Pancreas (tissue), 10 donors: ENCODE measurements at regions not wholly inside any gene's neighbourhood (a gene's known extent, or its start where the extent isn't known, plus 50 kb on each side); places are given as distances from the start of the nearest gene placed in this dataset.

Source experiments
- ATAC-seq, 4 donors: fragments of 200-7000 bp; cut with Tn5 transposase; one replicate each; pipeline versions ENCODE4 v1.8.0 to v1.9.1; 2020; ENCODE audit warnings: mild to moderate bottlenecking in 4 of 4, moderate library complexity in 4 of 4
- DNase-seq, 6 donors: peaks; one replicate each; pipeline ENCODE4 v3.0.0-alpha.2; 2020
- FAIRE-seq: peaks from 2 replicates; lab custom pipeline; 2012; peaks lifted over from hg19 to GRCh38; lab: Jason Lieb, UNC
- H3K27ac ChIP-seq, 4 donors: fragments of 200-600 bp; sonication (generic); 1 replicate in 3 of 4; 2 replicates in 1 of 4; pipeline versions ENCODE4 v1.5.0 to v1.8.0; 2020
- H3K27me3 ChIP-seq, 4 donors: fragments of 200-600 bp; one replicate each; pipeline ENCODE4 v1.8.0; 2021
- H3K36me3 ChIP-seq, 3 donors: fragments of 200-600 bp; sonication (generic) in 1 of 3; one replicate each; pipeline versions ENCODE4 v1.5.0 to v1.8.0; 2020 to 2021
- H3K4me1 ChIP-seq, 3 donors: fragments of 200-600 bp; one replicate each; pipeline ENCODE4 v1.8.0; 2021
- H3K4me3 ChIP-seq, 4 donors: fragments of 200-600 bp; sonication (generic) in 2 of 4; one replicate each; pipeline versions ENCODE4 v1.5.0 to v1.8.0; 2020 to 2021
- H3K9me3 ChIP-seq, 4 donors: fragments of 200-600 bp; one replicate each; pipeline ENCODE4 v1.8.0; 2021
- CTCF ChIP-seq, 4 donors: fragments of 200-600 bp; sonication (generic) in 3 of 4; IDR thresholded peaks; one replicate each; pipeline versions ENCODE4 v1.5.0 to v1.8.0; 2021; ENCODE audit warnings: antibody characterized with exemption in 4 of 4
- WGBS, 2 donors: extraction: QIAGEN DNeasy Blood & Tissue Kit; methylation state at CpG; one replicate each; pipeline ENCODE4 v1.1.7; 2013; 5-methylcytosine and 5-hydroxymethylcytosine counted together
- intact Hi-C, 3 donors: fragments of 100-400 bp; cut with DNase I; formaldehyde crosslinking; loops; one replicate each; pipeline versions ENCODE4 v1.11.1 to v1.14.2; 2022
- donor health status: healthy with polysubstance abuse.
- donor health status: DM: no; HTN: no; CAD: no; lungs with moderate emphysema.
- donor health status: DM: no; HTN: no; CAD: no.
- donor health status: control.
- donor health status: control.
- donor health status: Bipolar disorder and iron deficiency.
- donor health status: DM: yes; HTN: yes; CAD: no.
- donor health status: DM: no; HTN: no; CAD: no.
- donor health status: DM: no; HTN: no; CAD: no.
- donor health status: DM: yes; HTN: yes; CAD: no.

DNA sequence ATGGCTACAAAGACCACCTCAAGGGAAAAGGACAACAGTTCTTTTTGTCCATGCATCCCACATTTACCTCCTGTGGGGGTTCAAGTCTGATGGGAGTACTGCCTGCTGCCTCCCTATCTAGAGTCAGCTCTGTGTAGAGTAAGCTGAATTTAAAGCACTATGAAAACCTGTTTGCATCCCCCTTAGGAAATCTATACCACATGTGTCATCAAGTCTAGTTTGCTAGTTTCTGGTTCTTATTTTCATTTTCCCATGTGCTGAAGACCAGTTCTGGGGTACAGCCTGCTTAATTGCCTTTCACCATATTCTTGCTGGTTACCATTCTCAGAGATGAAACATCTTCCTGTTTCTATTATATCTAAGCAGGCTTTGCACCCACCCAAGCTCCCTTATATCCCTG is 470.3 kb downstream of the MBD2 start:
- no peak for DNase-seq
- FAIRE-seq: no peak
- Histone ChIP-seq H3K4me3 (no peak overlapping the region), H3K27ac (no peak overlapping the region), H3K4me1 (no peaks in the 10 kb centered on the region), H3K27me3 (no peaks in the 10 kb centered on the region), H3K9me3 (no peaks in the 10 kb centered on the region), H3K36me3 (no peaks in the 10 kb centered on the region)
- intact Hi-C loops: no loop called here
- ATAC-seq: no peak
- TF ChIP-seq CTCF (IDR thresholded peaks at IDR 0.05): no peak

- Histone ChIP-seq H3K4me1 (no peaks in the 10 kb centered on the region), H3K4me3 (no peak overlapping the region), H3K9me3 (no peaks in the 10 kb centered on the region), H3K27ac (no peak overlapping the region), H3K27me3 (no peaks in the 10 kb centered on the region), H3K36me3 (no peaks in the 10 kb centered on the region)
- ATAC-seq (no peak), FAIRE-seq (no peak), DNase-seq (no peak)
- 53 to 62% methylated on average over 3 of the region's 3 CpGs for WGBS, 2 donors
- TF ChIP-seq CTCF (IDR thresholded peaks at IDR 0.05): no peak
- intact Hi-C loops: no loop called here
Measured at GRCh38 chr18:53753601-53754000, 470.9 kb downstream of the MBD2 start.

GRCh38 chr18:53752781-53753367 is 471.6 kb downstream of the MBD2 start:
- FAIRE-seq (no peak), DNase-seq (no peak), ATAC-seq (no peak)
- H3K27ac ChIP-seq: no peak overlapping the region
- H3K4me3 ChIP-seq: no peak overlapping the region
- intact Hi-C loops: no loop called here
- TF ChIP-seq CTCF (IDR thresholded peaks at IDR 0.05): no peak
- H3K4me1 ChIP-seq: no peaks in the 10 kb centered on the region
- H3K36me3 ChIP-seq: no peaks in the 10 kb centered on the region
- 42 to 47% methylated on average over 5 of the region's 5 CpGs for WGBS, 2 donors
- H3K9me3 ChIP-seq: no peaks in the 10 kb centered on the region
- no peaks in the 10 kb centered on the region for H3K27me3 ChIP-seq

- H3K27me3 ChIP-seq: no peaks in the 10 kb centered on the region
- H3K9me3 ChIP-seq: no peaks in the 10 kb centered on the region
- intact Hi-C loops: no loop called here
- ATAC-seq: no peak
- no peak for DNase-seq
- H3K27ac ChIP-seq: no peak overlapping the region
- 57 to 60% methylated on average over 5 of the region's 5 CpGs for WGBS, 2 donors
- no peak for TF ChIP-seq CTCF (IDR thresholded peaks at IDR 0.05)
- no peaks in the 10 kb centered on the region for H3K36me3 ChIP-seq
- H3K4me3 ChIP-seq: no peak overlapping the region
- FAIRE-seq: no peak
- H3K4me1 ChIP-seq: no peaks in the 10 kb centered on the region
Measured at GRCh38 chr18:53749766-53750165, 474.7 kb downstream of the MBD2 start.

GRCh38 chr18:53747663-53748160 is 476.8 kb downstream of the MBD2 start:
- H3K27ac ChIP-seq: no peak overlapping the region
- H3K9me3 ChIP-seq: no peaks in the 10 kb centered on the region
- no peaks in the 10 kb centered on the region for H3K27me3 ChIP-seq
- ATAC-seq: no peak
- intact Hi-C loops: no loop called here
- TF ChIP-seq CTCF (IDR thresholded peaks at IDR 0.05): no peak
- no peak for FAIRE-seq
- no peak overlapping the region for H3K4me3 ChIP-seq
- no peak for DNase-seq
- no peaks in the 10 kb centered on the region for H3K4me1 ChIP-seq
- H3K36me3 ChIP-seq: no peaks in the 10 kb centered on the region
